ENCODE measurements at regions not wholly inside any gene's neighbourhood (a gene's known extent, or its start where the extent isn't known, plus 50 kb on each side); places are given as distances from the start of the nearest gene placed in this dataset.

- TF ChIP-seq, protein P1, sequence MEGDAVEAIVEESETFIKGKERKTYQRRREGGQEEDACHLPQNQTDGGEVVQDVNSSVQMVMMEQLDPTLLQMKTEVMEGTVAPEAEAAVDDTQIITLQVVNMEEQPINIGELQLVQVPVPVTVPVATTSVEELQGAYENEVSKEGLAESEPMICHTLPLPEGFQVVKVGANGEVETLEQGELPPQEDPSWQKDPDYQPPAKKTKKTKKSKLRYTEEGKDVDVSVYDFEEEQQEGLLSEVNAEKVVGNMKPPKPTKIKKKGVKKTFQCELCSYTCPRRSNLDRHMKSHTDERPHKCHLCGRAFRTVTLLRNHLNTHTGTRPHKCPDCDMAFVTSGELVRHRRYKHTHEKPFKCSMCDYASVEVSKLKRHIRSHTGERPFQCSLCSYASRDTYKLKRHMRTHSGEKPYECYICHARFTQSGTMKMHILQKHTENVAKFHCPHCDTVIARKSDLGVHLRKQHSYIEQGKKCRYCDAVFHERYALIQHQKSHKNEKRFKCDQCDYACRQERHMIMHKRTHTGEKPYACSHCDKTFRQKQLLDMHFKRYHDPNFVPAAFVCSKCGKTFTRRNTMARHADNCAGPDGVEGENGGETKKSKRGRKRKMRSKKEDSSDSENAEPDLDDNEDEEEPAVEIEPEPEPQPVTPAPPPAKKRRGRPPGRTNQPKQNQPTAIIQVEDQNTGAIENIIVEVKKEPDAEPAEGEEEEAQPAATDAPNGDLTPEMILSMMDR (IDR thresholded peaks at IDR 0.05), result no peak
- TF ChIP-seq EZH2 (IDR thresholded peaks at IDR 0.05), result no peak
Observed at GRCh38 chr3:167067787-167068161, 312.3 kb downstream of the ZBBX start.
